IPS-20b (cell line): ENCODE measurements at regions not wholly inside any gene's neighbourhood (a gene's known extent, or its start where the extent isn't known, plus 50 kb on each side); places are given as distances from the start of the nearest gene placed in this dataset.
"Not testable (repeated sequence)": the region's sequence is repeated elsewhere in the genome, so short reads cannot be mapped to it uniquely, and the experiment has no call there.

Source experiments
- H3K27ac ChIP-seq: one replicate; pipeline ENCODE4 v1.5.1; 2013; ENCODE audit warnings: low read length
- H3K27me3 ChIP-seq: 2 replicates; pipeline ENCODE4 v1.6.1; 2013; ENCODE audit warnings: mild to moderate bottlenecking, low read length, inconsistent platforms; ENCODE audit not compliant: insufficient read depth
- H3K36me3 ChIP-seq: 2 replicates; pipeline ENCODE4 v1.6.1; 2013; ENCODE audit warnings: low read depth, mild to moderate bottlenecking, inconsistent platforms, low read length, moderate library complexity; ENCODE audit not compliant: insufficient read depth
- H3K4me1 ChIP-seq: 2 replicates; pipeline ENCODE4 v1.6.1; 2013; ENCODE audit warnings: mild to moderate bottlenecking, control low read depth, inconsistent platforms, low read length, moderate library complexity; ENCODE audit not compliant: insufficient read depth
- H3K4me3 ChIP-seq: 2 replicates; pipeline ENCODE4 v1.5.1; 2013; ENCODE audit warnings: mild to moderate bottlenecking, low read length, inconsistent platforms
- H3K9ac ChIP-seq: 2 replicates; pipeline ENCODE4 v1.6.1; 2013; ENCODE audit warnings: low read depth, mild to moderate bottlenecking, inconsistent platforms, low read length, moderate library complexity
- H3K9me3 ChIP-seq: 2 replicates; pipeline ENCODE4 v1.6.1; 2013; ENCODE audit warnings: mild to moderate bottlenecking, low read depth, low read length, inconsistent platforms; ENCODE audit not compliant: insufficient read depth

DNA sequence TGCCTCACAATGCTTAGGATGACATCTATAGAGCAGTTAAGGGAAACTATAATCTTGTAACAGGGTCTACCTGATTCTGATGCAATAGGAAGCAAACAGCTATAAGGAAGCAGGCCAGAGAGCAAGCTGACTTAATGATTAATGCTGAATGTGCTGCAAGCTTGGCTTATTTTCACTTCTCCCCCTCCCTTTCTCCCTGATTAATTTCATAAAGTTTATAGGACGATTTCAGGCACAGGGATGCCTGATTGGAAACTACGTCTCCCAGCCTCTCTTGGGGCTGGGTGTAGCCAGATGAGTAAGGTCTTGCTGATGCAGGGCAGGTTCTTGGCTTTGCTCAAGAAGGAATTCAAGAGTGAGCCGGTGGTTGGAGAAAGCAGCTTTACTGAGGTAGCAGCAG lies 82.8 kb upstream of the MRI1 start:
- no peak overlapping the region for H3K4me3 ChIP-seq
- peaks cover 14% of the 10 kb centered on the region; the same call in 1 of the 2 replicates for H3K9me3 ChIP-seq
- H3K27ac ChIP-seq: no peak overlapping the region
- H3K4me1 ChIP-seq: no peaks in the 10 kb centered on the region
- H3K27me3 ChIP-seq: no peaks in the 10 kb centered on the region
- H3K36me3 ChIP-seq: no peaks in the 10 kb centered on the region
- no peak overlapping the region for H3K9ac ChIP-seq

DNA sequence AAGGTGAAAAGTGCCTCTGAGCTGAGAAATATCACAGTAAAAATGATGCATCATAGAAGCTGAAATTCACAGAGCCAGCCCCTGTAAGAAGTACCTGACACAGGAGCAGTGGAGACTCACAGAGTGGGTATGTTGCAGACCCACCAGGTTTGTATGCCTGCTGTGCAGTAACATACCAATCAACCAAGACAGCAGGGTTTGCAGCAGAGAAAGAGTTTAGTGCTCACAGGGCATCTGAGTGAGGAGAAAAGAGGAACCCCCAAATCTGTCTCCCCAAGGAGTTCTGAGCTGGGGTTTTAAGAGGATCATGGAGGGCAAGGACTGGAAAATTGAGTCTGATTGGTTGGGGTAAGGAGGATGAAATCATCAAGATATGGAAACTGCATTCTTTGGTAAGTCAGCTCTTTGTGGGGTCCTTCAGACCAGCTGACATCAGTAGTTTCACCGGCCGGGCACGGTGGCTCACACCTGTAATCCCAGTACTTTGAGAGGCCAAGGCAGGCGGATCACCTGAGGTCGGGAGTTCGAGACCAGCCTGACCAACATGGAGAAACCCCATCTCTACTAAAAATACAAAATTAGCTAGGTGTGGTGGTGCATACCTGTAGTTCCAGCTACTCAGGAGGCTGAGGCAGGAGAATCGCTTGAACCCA lies 83.5 kb upstream of the MRI1 start:
- not testable (repeated sequence) for H3K27ac ChIP-seq, H3K4me1 ChIP-seq

GRCh38 chr19:13676967-13677366 lies 87.4 kb upstream of the MRI1 start:
- not testable (repeated sequence) for H3K36me3 ChIP-seq, H3K4me1 ChIP-seq, H3K27me3 ChIP-seq, H3K27ac ChIP-seq, H3K4me3 ChIP-seq, H3K9ac ChIP-seq
- peaks cover 19% of the 10 kb centered on the region; the same call in 1 of the 2 replicates for H3K9me3 ChIP-seq

More for the DNA sequence above, 83.5 kb upstream of the MRI1 start:
- H3K9me3 ChIP-seq: peaks cover 14% of the 10 kb centered on the region; the same call in 1 of the 2 replicates
- not testable (repeated sequence) for H3K27me3 ChIP-seq, H3K4me3 ChIP-seq, H3K9ac ChIP-seq, H3K36me3 ChIP-seq

DNA sequence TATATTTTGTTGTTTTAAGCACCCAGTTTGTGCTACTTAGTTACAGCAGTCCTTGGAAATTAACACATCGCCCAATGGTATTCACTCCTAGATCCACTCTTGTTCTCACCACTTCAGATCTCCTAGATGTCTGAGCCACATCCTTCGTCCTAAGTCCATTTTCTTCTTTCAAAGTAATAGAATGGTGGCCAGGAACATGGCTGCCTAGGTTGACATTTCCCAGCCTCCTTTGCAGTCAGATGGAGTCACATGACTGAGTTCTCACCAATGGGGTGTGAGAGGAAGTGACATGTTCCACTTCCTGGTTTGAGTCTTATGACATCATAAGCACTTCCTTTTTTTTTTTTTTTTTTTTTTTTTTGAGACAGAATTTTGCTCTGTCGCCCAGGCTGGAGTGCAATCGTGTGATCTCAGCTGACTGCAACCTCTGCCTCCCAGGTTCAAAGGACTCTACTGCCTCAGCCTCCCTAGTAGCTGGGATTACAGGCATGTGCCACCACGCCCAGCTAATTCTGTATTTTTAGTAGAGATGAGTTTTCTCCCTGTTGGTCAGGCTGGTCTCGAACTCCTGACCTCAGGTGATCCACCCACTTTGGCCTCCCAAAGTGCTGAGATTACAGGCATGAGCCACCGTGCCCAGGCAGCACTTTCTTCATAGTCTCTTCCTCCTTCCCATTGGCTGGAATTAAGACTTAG lies 91.7 kb upstream of the MRI1 start:
- not testable (repeated sequence) for H3K27ac ChIP-seq, H3K36me3 ChIP-seq

DNA sequence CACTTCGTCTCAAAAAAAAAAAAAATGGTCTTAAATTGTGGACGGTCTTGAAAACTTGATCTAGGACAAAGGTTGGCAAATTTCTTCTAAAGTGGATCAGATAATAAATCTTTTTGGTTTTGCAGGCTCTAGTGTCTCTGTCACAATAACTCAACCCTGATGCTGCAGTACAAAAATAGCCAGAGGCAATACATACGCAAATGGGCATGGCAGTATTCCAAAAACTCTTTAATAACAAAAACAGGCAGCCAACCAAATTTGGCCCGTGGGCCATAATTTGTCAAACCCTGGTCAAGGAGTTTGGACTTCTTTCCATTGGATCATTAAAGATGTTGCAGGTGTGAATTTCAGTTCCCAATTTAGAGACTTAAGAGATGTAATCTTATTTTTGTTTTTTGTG lies 93.5 kb upstream of the MRI1 start:
- Histone ChIP-seq H3K9me3 (peaks cover 5% of the 10 kb centered on the region; the same call in 1 of the 2 replicates), H3K4me1 (no peaks in the 10 kb centered on the region; the same call in 1 of the 2 replicates), H3K36me3 (no peaks in the 10 kb centered on the region), H3K4me3 (no peak overlapping the region), H3K27ac (no peak overlapping the region), H3K27me3 (no peaks in the 10 kb centered on the region), H3K9ac (no peak overlapping the region)

More for the DNA sequence above, 91.7 kb upstream of the MRI1 start:
- H3K27me3 ChIP-seq, H3K9me3 ChIP-seq, H3K4me3 ChIP-seq, H3K4me1 ChIP-seq, H3K9ac ChIP-seq: not testable (repeated sequence)

DNA sequence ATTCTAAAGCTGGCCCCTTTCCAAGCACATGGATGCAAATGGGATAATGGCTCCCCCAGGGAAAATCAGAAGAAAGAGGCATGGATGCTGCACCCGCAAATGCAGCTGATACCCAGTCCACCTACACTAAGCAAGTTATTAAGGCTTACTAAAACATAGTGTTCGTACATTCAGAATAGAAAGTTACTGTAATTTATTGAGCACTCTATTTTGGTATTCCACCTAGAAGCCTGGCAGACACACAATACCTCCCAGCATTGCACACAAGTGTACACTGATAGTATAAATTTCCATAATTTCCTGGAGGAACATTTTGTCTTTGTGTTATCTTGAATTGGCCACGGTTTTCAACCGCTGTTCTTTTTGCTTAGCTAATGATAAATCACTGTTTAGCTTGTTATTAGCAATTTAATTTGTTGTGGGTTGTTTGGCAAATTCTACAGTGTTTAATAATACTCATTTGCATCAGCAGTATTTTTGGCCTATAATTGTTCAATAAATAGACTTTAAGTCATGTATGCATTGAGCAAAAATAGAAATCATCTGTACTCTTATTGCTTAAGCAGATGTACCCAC lies 94.5 kb upstream of the MRI1 start:
- Histone ChIP-seq H3K9me3 (peaks cover 5% of the 10 kb centered on the region; the same call in 1 of the 2 replicates), H3K9ac (no peak overlapping the region), H3K27me3 (no peaks in the 10 kb centered on the region), H3K4me1 (no peaks in the 10 kb centered on the region; the same call in 1 of the 2 replicates), H3K4me3 (no peak overlapping the region), H3K27ac (no peak overlapping the region), H3K36me3 (no peaks in the 10 kb centered on the region)

DNA sequence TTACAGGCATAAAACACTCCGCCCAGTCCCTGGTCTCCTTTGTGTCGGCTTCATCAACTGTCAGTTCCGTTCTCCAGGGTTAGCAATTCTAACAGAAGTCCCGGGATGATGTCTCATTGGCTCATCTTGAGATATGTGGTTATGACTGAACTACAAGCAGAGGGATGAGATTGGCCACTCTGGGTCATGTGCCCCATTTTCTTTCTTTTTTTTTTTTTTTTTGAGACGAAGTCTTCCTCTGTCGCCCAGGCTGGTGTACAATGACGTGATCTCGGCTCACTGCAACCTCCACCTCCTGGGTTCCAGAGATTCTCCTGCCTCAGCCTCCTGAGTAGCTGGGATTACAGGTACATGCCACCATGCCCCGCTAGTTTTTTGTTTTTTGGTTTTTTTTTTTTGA lies 95.4 kb upstream of the MRI1 start:
- Histone ChIP-seq H3K4me3 (no peak overlapping the region), H3K27ac (no peak overlapping the region), H3K36me3 (no peaks in the 10 kb centered on the region), H3K9ac (no peak overlapping the region), H3K9me3 (peaks cover 5% of the 10 kb centered on the region; the same call in 1 of the 2 replicates), H3K27me3 (no peaks in the 10 kb centered on the region), H3K4me1 (no peaks in the 10 kb centered on the region; the same call in 1 of the 2 replicates)

GRCh38 chr19:13666165-13666564 lies 98.2 kb upstream of the MRI1 start:
- no peak overlapping the region for H3K4me3 ChIP-seq
- H3K27me3 ChIP-seq: no peaks in the 10 kb centered on the region
- H3K4me1 ChIP-seq: no peaks in the 10 kb centered on the region; the same call in 1 of the 2 replicates
- H3K9ac ChIP-seq: no peak overlapping the region
- no peaks in the 10 kb centered on the region for H3K36me3 ChIP-seq
- H3K27ac ChIP-seq: no peak overlapping the region
- no peaks in the 10 kb centered on the region for H3K9me3 ChIP-seq

GRCh38 chr19:13665125-13665905 lies 99.0 kb upstream of the MRI1 start:
- no peaks in the 10 kb centered on the region for H3K9me3 ChIP-seq
- H3K4me3 ChIP-seq: no peak overlapping the region
- no peak overlapping the region for H3K27ac ChIP-seq
- H3K9ac ChIP-seq: no peak overlapping the region
- H3K36me3 ChIP-seq: no peaks in the 10 kb centered on the region
- no peaks in the 10 kb centered on the region; the same call in 1 of the 2 replicates for H3K4me1 ChIP-seq
- no peaks in the 10 kb centered on the region for H3K27me3 ChIP-seq

DNA sequence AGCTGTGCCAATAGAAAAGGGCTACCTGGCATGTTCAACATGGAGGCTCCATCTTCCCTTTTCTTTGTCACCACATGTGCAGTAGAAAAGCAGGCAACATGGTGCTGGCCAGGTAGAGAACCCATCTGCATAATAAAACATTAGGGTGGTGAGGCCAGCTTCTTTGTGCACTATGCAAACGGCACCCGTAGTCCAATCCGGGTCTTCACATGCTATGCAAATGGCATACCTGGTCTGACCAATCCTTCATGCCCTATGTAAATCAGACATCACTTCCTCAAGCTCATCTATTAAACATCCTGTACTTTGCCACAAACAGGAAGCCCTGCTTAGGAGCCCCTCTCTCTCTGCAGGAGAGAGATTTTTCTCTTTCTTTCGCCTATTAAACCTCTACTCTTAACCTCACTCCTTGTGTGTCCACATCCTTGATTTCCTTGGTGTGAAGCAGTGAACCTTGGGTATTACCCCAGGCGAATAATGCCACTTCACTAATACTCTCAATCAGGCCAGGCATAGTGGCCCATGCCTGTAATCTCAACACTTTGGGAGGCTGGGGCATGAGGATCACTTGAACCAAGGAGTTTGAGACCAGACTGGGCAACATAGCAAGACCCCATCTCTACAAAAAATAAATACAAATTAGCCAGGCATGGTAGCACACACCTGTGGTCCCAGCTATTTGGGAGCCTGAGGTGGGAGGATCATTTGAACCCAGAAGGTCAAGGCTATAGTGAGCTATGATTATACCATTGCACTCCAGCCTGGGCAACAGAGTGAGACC lies 111.3 kb upstream of the MRI1 start:
- no peaks in the 10 kb centered on the region for H3K4me1 ChIP-seq
- no peaks in the 10 kb centered on the region for H3K36me3 ChIP-seq
- no peak overlapping the region; the same call in 1 of the 2 replicates for H3K9ac ChIP-seq
- no peak overlapping the region for H3K4me3 ChIP-seq
- peaks cover 20% of the 10 kb centered on the region; the same call in 1 of the 2 replicates for H3K9me3 ChIP-seq
- H3K27ac ChIP-seq: no peak overlapping the region
- no peaks in the 10 kb centered on the region for H3K27me3 ChIP-seq

GRCh38 chr19:13646758-13647157 lies 117.6 kb upstream of the MRI1 start:
- Histone ChIP-seq H3K27ac (no peak overlapping the region), H3K9ac (no peak overlapping the region), H3K4me1 (no peaks in the 10 kb centered on the region), H3K36me3 (no peaks in the 10 kb centered on the region), H3K4me3 (no peak overlapping the region), H3K27me3 (no peaks in the 10 kb centered on the region), H3K9me3 (0 out of 2 replicates have a peak, but pooled peaks cover 5% of the 10 kb centered on the region)
